Calu3 (cell line): ENCODE measurements at regions not wholly inside any gene's neighbourhood (a gene's known extent, or its start where the extent isn't known, plus 50 kb on each side); places are given as distances from the start of the nearest gene placed in this dataset.

Source experiments
- BruUV-seq: library from RNA; stranded (reverse); fragments of 400-500 nt; replicated peaks from 2 replicates; lab custom pipeline; 2021; lab: Mats Ljungman, UMichigan
- CTCF ChIA-PET: fragments of 300-600 bp; sonication (Branson Sonifier 250); formaldehyde crosslinking; loops from one replicate; lab custom pipeline; 2022; ENCODE audit warnings: antibody characterized with exemption; lab: Charles Lee
- DNase-seq: peaks from one replicate; pipeline ENCODE4 v3.0.0; 2022
- H3K27ac Mint-ChIP-seq: one replicate; pipeline ENCODE4 v1.8.0; 2022; ENCODE audit warnings: mixed read lengths; ENCODE audit not compliant: unreplicated experiment
- H3K27me3 Mint-ChIP-seq: one replicate; pipeline ENCODE4 v1.8.0; 2022; ENCODE audit warnings: mixed read lengths; ENCODE audit not compliant: unreplicated experiment
- H3K36me3 Mint-ChIP-seq: one replicate; pipeline ENCODE4 v1.8.0; 2022; ENCODE audit warnings: mild to moderate bottlenecking, moderate library complexity, mixed read lengths; ENCODE audit not compliant: insufficient read depth, unreplicated experiment
- H3K4me1 Mint-ChIP-seq: one replicate; pipeline ENCODE4 v1.8.0; 2022; ENCODE audit warnings: mild to moderate bottlenecking, low read depth, mixed read lengths; ENCODE audit not compliant: unreplicated experiment
- H3K4me3 Mint-ChIP-seq: one replicate; pipeline ENCODE4 v1.8.0; 2022; ENCODE audit warnings: mild to moderate bottlenecking, low read depth, moderate library complexity, mixed read lengths; ENCODE audit not compliant: unreplicated experiment
- H3K9me3 Mint-ChIP-seq: one replicate; pipeline ENCODE4 v1.8.0; 2022; ENCODE audit warnings: low read depth, mixed read lengths; ENCODE audit not compliant: unreplicated experiment
- intact Hi-C: fragments of 100-400 bp; cut with micrococcal nuclease; formaldehyde crosslinking; loops from one replicate; pipeline ENCODE4 v1.10.0; 2022; ENCODE audit not compliant: unreplicated experiment
- TF ChIP-seq, protein P1 (sequence below): fragments of 200-600 bp; IDR thresholded peaks from one replicate; pipeline ENCODE4 v1.8.0; 2022; ENCODE audit warnings: antibody characterized with exemption; ENCODE audit not compliant: unreplicated experiment

DNA sequence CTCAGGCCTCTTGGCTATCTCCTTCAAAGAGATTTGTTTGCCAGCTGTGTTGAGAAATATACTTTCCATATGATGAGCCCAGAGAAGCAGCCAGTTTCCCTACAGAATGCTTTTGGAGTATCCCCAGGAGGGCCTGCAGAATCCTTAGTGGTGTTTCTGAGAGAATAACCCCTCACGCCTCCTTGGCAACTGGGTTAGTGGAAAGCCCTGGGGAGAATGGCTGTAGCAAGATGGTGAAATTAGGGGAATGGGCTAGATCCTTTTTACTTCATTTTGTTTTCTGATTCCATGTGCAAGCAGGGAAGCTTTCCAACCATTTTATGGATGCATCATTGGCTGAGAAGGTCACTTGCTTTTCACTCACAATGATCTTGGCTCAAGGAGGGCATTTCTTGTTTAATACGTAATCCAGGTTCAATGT is 364.6 kb downstream of the DMRT2 start:
- BruUV-seq, result no TSS peak
- H3K27ac Mint-ChIP-seq, result no peak overlapping the region
- CTCF ChIA-PET, result no interaction called here
- DNase-seq, result no peak
- H3K4me1 Mint-ChIP-seq, result no peaks in the 10 kb centered on the region
- TF ChIP-seq, protein P1, sequence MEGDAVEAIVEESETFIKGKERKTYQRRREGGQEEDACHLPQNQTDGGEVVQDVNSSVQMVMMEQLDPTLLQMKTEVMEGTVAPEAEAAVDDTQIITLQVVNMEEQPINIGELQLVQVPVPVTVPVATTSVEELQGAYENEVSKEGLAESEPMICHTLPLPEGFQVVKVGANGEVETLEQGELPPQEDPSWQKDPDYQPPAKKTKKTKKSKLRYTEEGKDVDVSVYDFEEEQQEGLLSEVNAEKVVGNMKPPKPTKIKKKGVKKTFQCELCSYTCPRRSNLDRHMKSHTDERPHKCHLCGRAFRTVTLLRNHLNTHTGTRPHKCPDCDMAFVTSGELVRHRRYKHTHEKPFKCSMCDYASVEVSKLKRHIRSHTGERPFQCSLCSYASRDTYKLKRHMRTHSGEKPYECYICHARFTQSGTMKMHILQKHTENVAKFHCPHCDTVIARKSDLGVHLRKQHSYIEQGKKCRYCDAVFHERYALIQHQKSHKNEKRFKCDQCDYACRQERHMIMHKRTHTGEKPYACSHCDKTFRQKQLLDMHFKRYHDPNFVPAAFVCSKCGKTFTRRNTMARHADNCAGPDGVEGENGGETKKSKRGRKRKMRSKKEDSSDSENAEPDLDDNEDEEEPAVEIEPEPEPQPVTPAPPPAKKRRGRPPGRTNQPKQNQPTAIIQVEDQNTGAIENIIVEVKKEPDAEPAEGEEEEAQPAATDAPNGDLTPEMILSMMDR, result no peak
- H3K27me3 Mint-ChIP-seq, result no peaks in the 10 kb centered on the region
- H3K36me3 Mint-ChIP-seq, result no peaks in the 10 kb centered on the region
- H3K9me3 Mint-ChIP-seq, result peaks cover 15% of the 10 kb centered on the region
- intact Hi-C loops, result no loop called here
- H3K4me3 Mint-ChIP-seq, result no peak overlapping the region

GRCh38 chr9:1415146-1415545 is 365.0 kb downstream of the DMRT2 start:
- Mint-ChIP-seq H3K27me3 (no peaks in the 10 kb centered on the region), H3K4me1 (no peaks in the 10 kb centered on the region), H3K4me3 (no peak overlapping the region), H3K9me3 (peaks cover 15% of the 10 kb centered on the region), H3K27ac (no peak overlapping the region), H3K36me3 (no peaks in the 10 kb centered on the region)
- BruUV-seq, result no TSS peak
- DNase-seq, result no peak
- intact Hi-C loops, result no loop called here
- TF ChIP-seq, protein P1, result no peak
- CTCF ChIA-PET, result no interaction called here

- TF ChIP-seq, protein P1, result no peak
- Mint-ChIP-seq H3K4me3 (no peak overlapping the region), H3K9me3 (peaks cover 14% of the 10 kb centered on the region), H3K27me3 (no peaks in the 10 kb centered on the region), H3K4me1 (no peaks in the 10 kb centered on the region), H3K36me3 (no peaks in the 10 kb centered on the region), H3K27ac (no peak overlapping the region)
- no peak for DNase-seq
- BruUV-seq, result no TSS peak
- CTCF ChIA-PET, result no interaction called here
- intact Hi-C loops, result no loop called here
Measured at GRCh38 chr9:1416261-1416660, 366.1 kb downstream of the DMRT2 start.

DNA sequence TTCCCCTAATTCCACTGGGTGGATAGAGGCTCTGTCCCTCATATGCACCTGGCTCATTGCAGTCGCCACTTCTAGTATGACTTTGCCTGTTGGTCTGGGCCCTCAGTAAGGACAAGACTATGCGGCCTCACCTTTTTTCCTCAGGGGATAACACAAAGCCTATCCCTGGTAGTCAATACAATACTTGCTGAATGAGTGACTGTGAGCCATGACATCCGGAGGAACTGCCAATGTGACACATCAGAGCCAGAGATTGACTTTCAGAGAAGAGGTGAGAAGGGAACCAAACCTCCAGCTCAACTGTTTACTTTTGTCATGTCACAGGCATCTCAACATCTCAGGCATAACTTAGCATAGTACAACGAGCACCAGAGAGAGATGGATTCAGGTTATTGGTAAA is 371.3 kb downstream of the DMRT2 start:
- no peaks in the 10 kb centered on the region for H3K4me1 Mint-ChIP-seq
- no peaks in the 10 kb centered on the region for H3K27me3 Mint-ChIP-seq
- CTCF ChIA-PET, result no interaction called here
- H3K9me3 Mint-ChIP-seq, result peaks cover 8% of the 10 kb centered on the region
- H3K27ac Mint-ChIP-seq, result no peak overlapping the region
- no peak for DNase-seq
- no peaks in the 10 kb centered on the region for H3K36me3 Mint-ChIP-seq
- TF ChIP-seq, protein P1, result no peak
- no peak overlapping the region for H3K4me3 Mint-ChIP-seq
- BruUV-seq, result no TSS peak
- intact Hi-C loops, result no loop called here

GRCh38 chr9:1427875-1428274 is 377.7 kb downstream of the DMRT2 start:
- no peaks in the 10 kb centered on the region for H3K27me3 Mint-ChIP-seq
- no peak overlapping the region for H3K4me3 Mint-ChIP-seq
- intact Hi-C loops, result no loop called here
- DNase-seq, result no peak
- no TSS peak for BruUV-seq
- no peaks in the 10 kb centered on the region for H3K4me1 Mint-ChIP-seq
- H3K27ac Mint-ChIP-seq, result no peak overlapping the region
- peaks cover 6% of the 10 kb centered on the region for H3K9me3 Mint-ChIP-seq
- TF ChIP-seq, protein P1, result no peak
- CTCF ChIA-PET, result no interaction called here
- H3K36me3 Mint-ChIP-seq, result no peaks in the 10 kb centered on the region
